OCI-LY3 (cell line): ENCODE measurements at regions not wholly inside any gene's neighbourhood (a gene's known extent, or its start where the extent isn't known, plus 50 kb on each side); places are given as distances from the start of the nearest gene placed in this dataset.
"Not testable (repeated sequence)": the region's sequence is repeated elsewhere in the genome, so short reads cannot be mapped to it uniquely, and the experiment has no call there.

Source experiments
- H2AFZ ChIP-seq: fragments of 200-600, 300-600 bp; shearing (Covaris generic); 2 replicates; pipeline ENCODE4 v1.6.0; 2014; ENCODE audit warnings: antibody characterized with exemption, low read depth, low read length
- H3K27ac ChIP-seq: fragments of 200-600, 300-600 bp; sonication (generic); 2 replicates; pipeline ENCODE4 v1.5.1; 2014; ENCODE audit warnings: mild to moderate bottlenecking, low read length, moderate library complexity, mixed read lengths
- H3K27me3 ChIP-seq: fragments of 200-600, 300-600 bp; sonication (generic); 2 replicates; pipeline ENCODE4 v1.6.1; 2014; ENCODE audit warnings: low read depth, low read length, mixed read lengths
- H3K36me3 ChIP-seq: fragments of 200-600, 300-600 bp; sonication (generic); replicated peaks from 2 replicates; pipeline ENCODE3; 2014; ENCODE audit warnings: low read depth, low read length, mixed read lengths
- H3K4me1 ChIP-seq: fragments of 300-600, 200-600 bp; sonication (generic); 2 replicates; pipeline ENCODE4 v1.6.1; 2014; ENCODE audit warnings: low read length, mixed read lengths
- H3K4me2 ChIP-seq: fragments of 200-600, 300-600 bp; sonication (generic); 2 replicates; pipeline ENCODE4 v1.6.1; 2014; ENCODE audit warnings: low read length, mixed read lengths
- H3K4me3 ChIP-seq: fragments of 300-600, 200-600 bp; sonication (generic); 2 replicates; pipeline ENCODE4 v1.5.1; 2014; ENCODE audit warnings: antibody characterized with exemption, mild to moderate bottlenecking, low read length, moderate library complexity
- H3K79me2 ChIP-seq: fragments of 300-600, 200-600 bp; shearing (Covaris generic); 2 replicates; pipeline ENCODE4 v1.6.1; 2014; ENCODE audit warnings: mild to moderate bottlenecking, low read length, mixed read lengths
- H3K9ac ChIP-seq: fragments of 300-600, 200-600 bp; shearing (Covaris generic); 2 replicates; pipeline ENCODE4 v1.6.0; 2014; ENCODE audit warnings: mild to moderate bottlenecking, low read length, moderate library complexity
- H3K9me3 ChIP-seq: fragments of 200-600, 300-600 bp; shearing (Covaris generic); 2 replicates; pipeline ENCODE4 v1.6.1; 2014; ENCODE audit warnings: low read length, mixed read lengths; ENCODE audit not compliant: insufficient read depth
- H4K20me1 ChIP-seq: fragments of 200-600, 300-600 bp; sonication (generic); 2 replicates; pipeline ENCODE4 v1.6.1; 2016; ENCODE audit warnings: low read length, mixed read lengths; ENCODE audit not compliant: insufficient read depth
- CTCF ChIP-seq: fragments of 200-600, 300-600 bp; sonication (generic); IDR thresholded peaks from 2 replicates; pipeline ENCODE4 v1.5.1; 2014; ENCODE audit warnings: antibody characterized with exemption, low read length, low read depth
- EZH2phosphoT487 ChIP-seq: fragments of 200-600 bp; shearing (Covaris generic); IDR thresholded peaks from 2 replicates; pipeline ENCODE4 v1.6.1; 2018; ENCODE audit warnings: antibody characterized with exemption, mixed run types, low read depth

DNA sequence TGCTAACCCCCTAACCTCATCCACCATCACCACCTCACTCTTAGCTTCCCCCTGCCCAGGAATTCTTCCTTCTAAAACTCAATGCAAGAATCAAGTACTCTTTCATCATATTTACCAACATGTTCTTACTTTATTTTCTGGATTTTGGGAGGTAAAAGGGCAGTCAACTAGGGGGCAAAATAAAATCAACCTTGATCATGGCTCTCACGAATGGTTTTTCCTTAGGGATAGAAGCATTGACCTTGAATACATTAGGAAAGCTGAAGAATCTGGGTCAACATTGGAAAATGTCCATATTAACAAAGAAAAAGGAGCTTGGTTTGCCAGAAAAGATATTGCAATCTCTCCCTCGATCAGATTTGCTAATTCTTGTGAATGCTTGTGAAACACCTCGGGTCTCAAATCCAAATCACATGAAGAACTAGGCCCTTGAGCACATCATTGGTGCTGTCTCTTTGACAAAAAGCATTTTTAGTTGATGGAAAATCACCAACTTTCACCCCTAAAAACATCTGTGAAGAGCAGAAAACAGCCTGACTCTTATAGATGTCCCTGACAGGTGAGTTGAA lies 58.9 kb downstream of the ZC3H11B start:
- Histone ChIP-seq H3K27ac (no peak overlapping the region), H3K9ac (no peak overlapping the region), H3K4me1 (no peaks in the 10 kb centered on the region), H3K79me2 (no peaks in the 10 kb centered on the region), H2AFZ (no peak overlapping the region), H3K27me3 (no peaks in the 10 kb centered on the region), H3K4me2 (no peak overlapping the region), H3K4me3 (no peak overlapping the region), H3K9me3 (no peaks in the 10 kb centered on the region), H4K20me1 (no peaks in the 10 kb centered on the region), H3K36me3 (no peaks in the 10 kb centered on the region)
- no peak for TF ChIP-seq CTCF
- TF ChIP-seq EZH2phosphoT487: no peak

DNA sequence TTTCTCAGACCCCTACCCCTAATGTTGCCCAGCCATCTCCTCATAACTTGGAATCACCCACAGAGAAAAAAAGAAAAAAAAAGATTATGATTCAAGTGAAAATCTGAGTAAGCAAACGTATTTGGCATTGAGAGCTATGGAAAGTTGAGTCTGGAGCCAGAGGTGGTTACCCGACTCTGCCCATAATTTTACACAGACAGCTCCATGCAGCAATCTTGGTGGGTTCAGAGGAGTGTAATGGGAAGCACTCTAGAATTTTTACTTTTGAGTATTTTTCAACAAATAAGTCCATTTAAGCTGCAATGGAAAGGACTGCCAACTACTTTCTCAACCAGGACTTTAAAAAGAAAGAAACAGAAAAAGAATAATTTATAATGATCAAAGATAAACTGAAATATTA lies 62.7 kb downstream of the ZC3H11B start:
- Histone ChIP-seq H4K20me1 (no peaks in the 10 kb centered on the region), H3K4me2 (no peak overlapping the region), H3K79me2 (no peaks in the 10 kb centered on the region), H2AFZ (no peak overlapping the region), H3K9ac (no peak overlapping the region), H3K4me1 (no peaks in the 10 kb centered on the region), H3K4me3 (no peak overlapping the region), H3K9me3 (no peaks in the 10 kb centered on the region), H3K36me3 (no peaks in the 10 kb centered on the region), H3K27me3 (no peaks in the 10 kb centered on the region), H3K27ac (no peak overlapping the region)
- TF ChIP-seq CTCF: no peak
- no peak for TF ChIP-seq EZH2phosphoT487

- H4K20me1 ChIP-seq: no peaks in the 10 kb centered on the region
- no peaks in the 10 kb centered on the region for H3K9me3 ChIP-seq
- TF ChIP-seq CTCF: no peak
- TF ChIP-seq EZH2phosphoT487: no peak
- H2AFZ ChIP-seq: no peak overlapping the region
- H3K4me1 ChIP-seq: no peaks in the 10 kb centered on the region
- H3K79me2 ChIP-seq: no peaks in the 10 kb centered on the region
- H3K4me3 ChIP-seq: no peak overlapping the region
- no peak overlapping the region for H3K27ac ChIP-seq
- no peak overlapping the region for H3K4me2 ChIP-seq
- no peaks in the 10 kb centered on the region for H3K27me3 ChIP-seq
- H3K9ac ChIP-seq: no peak overlapping the region
- H3K36me3 ChIP-seq: no peaks in the 10 kb centered on the region
Measured at GRCh38 chr1:219549215-219549614, 63.7 kb downstream of the ZC3H11B start.

DNA sequence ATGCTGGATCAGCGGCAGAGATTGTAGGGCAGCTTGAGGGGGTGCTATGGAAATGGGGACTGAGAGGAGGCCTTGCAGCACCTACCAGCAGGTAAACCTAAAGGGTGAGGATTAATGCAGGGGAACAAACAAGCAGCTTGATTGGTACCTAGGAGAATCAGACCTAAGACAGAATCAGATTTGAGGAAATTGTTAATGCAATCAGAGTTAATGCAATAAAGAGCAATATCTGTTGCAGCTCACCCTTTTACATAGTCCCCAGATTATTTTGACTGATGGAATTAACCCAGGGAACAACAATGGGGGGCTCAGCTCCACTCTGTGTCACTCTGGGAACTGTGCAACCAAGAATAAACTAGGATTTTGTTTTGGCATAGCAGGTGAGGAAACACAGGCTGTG lies 64.5 kb downstream of the ZC3H11B start:
- TF ChIP-seq CTCF: no peak
- no peak for TF ChIP-seq EZH2phosphoT487
- Histone ChIP-seq H3K9me3 (no peaks in the 10 kb centered on the region), H3K27ac (no peak overlapping the region), H3K4me2 (no peak overlapping the region), H2AFZ (no peak overlapping the region), H3K36me3 (no peaks in the 10 kb centered on the region), H3K79me2 (no peaks in the 10 kb centered on the region), H3K27me3 (no peaks in the 10 kb centered on the region), H3K4me3 (no peak overlapping the region), H4K20me1 (no peaks in the 10 kb centered on the region), H3K9ac (no peak overlapping the region), H3K4me1 (no peaks in the 10 kb centered on the region)

GRCh38 chr1:219545756-219546155 lies 67.1 kb downstream of the ZC3H11B start:
- H3K36me3 ChIP-seq, H3K27me3 ChIP-seq, H3K9me3 ChIP-seq, H2AFZ ChIP-seq, H3K4me2 ChIP-seq, H3K4me1 ChIP-seq, H3K9ac ChIP-seq, H3K79me2 ChIP-seq, H4K20me1 ChIP-seq, H3K4me3 ChIP-seq, H3K27ac ChIP-seq: not testable (repeated sequence)
